AML-193 (cell line): ENCODE measurements at regions not wholly inside any gene's neighbourhood (a gene's known extent, or its start where the extent isn't known, plus 50 kb on each side); places are given as distances from the start of the nearest gene placed in this dataset.
"Not testable (repeated sequence)": the region's sequence is repeated elsewhere in the genome, so short reads cannot be mapped to it uniquely, and the experiment has no call there.

Source experiments
- DNase-seq, 2 experiments: peaks; one replicate each; lab custom pipeline; 2025; lab: John Stamatoyannopoulos, UW

- DNase-seq = no peak
These were observed 471.4 kb upstream of the SLC35B3 start for GRCh38 chr6:8906699-8907098.

GRCh38 chr6:8905757-8906156 is 470.4 kb upstream of the SLC35B3 start:
- DNase-seq = no peak

GRCh38 chr6:8904754-8905153 is 469.4 kb upstream of the SLC35B3 start:
- DNase-seq = peak; percentile 13 to 22

GRCh38 chr6:8900056-8900455 is 464.7 kb upstream of the SLC35B3 start:
- DNase-seq = no peak

- no peak for DNase-seq
These were observed 454.2 kb upstream of the SLC35B3 start for GRCh38 chr6:8889514-8889913.

GRCh38 chr6:8888468-8888867 is 453.1 kb upstream of the SLC35B3 start:
- peak; percentile 17 to 33 for DNase-seq

GRCh38 chr6:8881663-8882062 is 446.3 kb upstream of the SLC35B3 start:
- peak; percentile 64 to 72 for DNase-seq

GRCh38 chr6:8879334-8879733 is 444.0 kb upstream of the SLC35B3 start:
- no peak for DNase-seq

GRCh38 chr6:8875986-8876385 is 440.6 kb upstream of the SLC35B3 start:
- DNase-seq = no peak

- no peak for DNase-seq
These were observed 437.2 kb upstream of the SLC35B3 start for GRCh38 chr6:8872589-8872988.

- no peak for DNase-seq
These were observed 430.1 kb upstream of the SLC35B3 start for GRCh38 chr6:8865451-8865850.

GRCh38 chr6:8860671-8861070 is 425.3 kb upstream of the SLC35B3 start:
- DNase-seq = no peak

- DNase-seq = no peak
These were observed 424.2 kb upstream of the SLC35B3 start for GRCh38 chr6:8859501-8859900.

GRCh38 chr6:8858854-8859331 is 423.5 kb upstream of the SLC35B3 start:
- no peak for DNase-seq

- DNase-seq = no peak
These were observed 421.8 kb upstream of the SLC35B3 start for GRCh38 chr6:8857160-8857559.

- no peak for DNase-seq
These were observed 420.1 kb upstream of the SLC35B3 start for GRCh38 chr6:8855411-8855810.

- DNase-seq = no peak
These were observed 417.0 kb upstream of the SLC35B3 start for GRCh38 chr6:8852332-8852731.

- DNase-seq = not testable (repeated sequence)
These were observed 411.3 kb upstream of the SLC35B3 start for GRCh38 chr6:8846680-8847079.

- DNase-seq = no peak
These were observed 410.3 kb upstream of the SLC35B3 start for GRCh38 chr6:8845690-8846089.

- DNase-seq = no peak
These were observed 409.6 kb upstream of the SLC35B3 start for GRCh38 chr6:8844968-8845367.

- no peak for DNase-seq
These were observed 404.3 kb upstream of the SLC35B3 start for GRCh38 chr6:8839626-8840025.

GRCh38 chr6:8837343-8837742 is 402.0 kb upstream of the SLC35B3 start:
- no peak for DNase-seq

GRCh38 chr6:8832695-8833094 is 397.4 kb upstream of the SLC35B3 start:
- DNase-seq = not testable (repeated sequence)

GRCh38 chr6:8831366-8832152 is 396.2 kb upstream of the SLC35B3 start:
- peak; percentile 32 to 46 for DNase-seq
